ENCODE measurements at regions not wholly inside any gene's neighbourhood (a gene's known extent, or its start where the extent isn't known, plus 50 kb on each side); places are given as distances from the start of the nearest gene placed in this dataset.

DNA sequence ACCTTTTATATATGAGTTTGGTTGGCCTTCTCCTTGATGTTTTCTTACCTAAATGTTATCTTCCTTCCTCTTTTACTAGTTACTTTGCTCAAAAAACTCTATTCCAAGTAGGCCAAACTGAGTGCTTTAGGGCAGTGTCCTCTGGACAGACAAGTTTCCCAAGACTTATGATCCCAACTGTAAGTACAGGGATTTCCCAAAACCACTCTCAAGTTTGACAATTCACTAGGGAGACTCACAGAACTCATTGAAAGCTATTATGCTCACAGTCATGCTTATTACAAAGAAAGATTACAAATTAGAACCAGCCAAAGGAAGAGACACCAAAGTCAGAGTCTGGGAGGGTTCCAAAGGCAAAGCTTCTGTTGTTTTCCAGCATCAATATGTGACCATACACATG, 534.2 kb upstream of the ALCAM start:
- no peak for TF ChIP-seq CTCF (IDR thresholded peaks at IDR 0.05; ENCODE audit: low read depth, low read length, missing control alignments)
- no peak for DNase-seq (ENCODE audit: extremely low read depth, low read depth)
- no peak overlapping the region for H3K4me3 ChIP-seq (replicated peaks; ENCODE audit: low read depth, low read length)

DNA sequence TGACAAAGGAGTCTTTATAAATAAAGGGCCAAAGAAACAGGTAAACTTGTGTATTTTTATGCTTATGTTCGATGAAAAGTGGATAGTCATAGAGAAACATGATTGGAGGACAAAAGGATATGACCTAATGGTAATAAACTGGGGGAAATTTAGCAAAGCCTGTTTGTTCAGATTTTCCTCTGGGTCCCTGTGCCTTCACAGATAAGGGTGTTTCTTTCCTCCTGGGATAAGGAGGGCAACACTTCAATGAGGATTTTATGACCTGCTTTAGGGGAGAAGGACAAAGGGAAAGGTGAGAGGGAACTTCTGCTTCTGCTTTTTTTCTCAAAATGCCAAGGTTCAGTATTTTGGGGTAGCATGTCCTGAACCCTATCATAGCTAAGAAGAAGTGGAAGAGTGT, 531.3 kb upstream of the ALCAM start:
- DNase-seq (ENCODE audit: extremely low read depth, low read depth), result no peak
- no peak overlapping the region for H3K4me3 ChIP-seq (replicated peaks; ENCODE audit: low read depth, low read length)
- no peak for TF ChIP-seq CTCF (IDR thresholded peaks at IDR 0.05; ENCODE audit: low read depth, low read length, missing control alignments)

DNA sequence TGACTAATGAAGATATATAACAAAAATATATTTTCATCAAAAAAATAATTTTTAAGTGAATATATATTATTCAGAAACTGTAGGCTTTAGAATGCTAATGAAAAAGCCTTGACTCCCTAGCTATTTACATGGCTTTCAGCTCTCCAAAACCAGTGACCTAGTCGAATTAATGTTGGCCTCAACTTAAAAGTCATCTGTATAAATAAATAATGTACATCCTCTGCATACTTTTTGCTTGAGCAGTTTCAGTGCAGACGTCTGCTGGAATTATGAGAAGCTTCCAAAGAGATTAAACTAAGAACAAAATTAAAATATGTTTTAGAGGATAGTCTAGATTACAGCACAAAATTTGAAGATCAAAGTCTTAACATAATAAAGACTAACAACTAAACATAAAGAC, 520.4 kb upstream of the ALCAM start:
- no peak for DNase-seq (ENCODE audit: extremely low read depth, low read depth)
- TF ChIP-seq CTCF (IDR thresholded peaks at IDR 0.05; ENCODE audit: low read depth, low read length, missing control alignments), result no peak
- no peak overlapping the region for H3K4me3 ChIP-seq (replicated peaks; ENCODE audit: low read depth, low read length)

- DNase-seq (ENCODE audit: extremely low read depth, low read depth), result no peak
- no peak for TF ChIP-seq CTCF (IDR thresholded peaks at IDR 0.05; ENCODE audit: low read depth, low read length, missing control alignments)
- H3K4me3 ChIP-seq (replicated peaks; ENCODE audit: low read depth, low read length), result no peak overlapping the region
These were observed 517.6 kb upstream of the ALCAM start for GRCh38 chr3:104849070-104849469.

DNA sequence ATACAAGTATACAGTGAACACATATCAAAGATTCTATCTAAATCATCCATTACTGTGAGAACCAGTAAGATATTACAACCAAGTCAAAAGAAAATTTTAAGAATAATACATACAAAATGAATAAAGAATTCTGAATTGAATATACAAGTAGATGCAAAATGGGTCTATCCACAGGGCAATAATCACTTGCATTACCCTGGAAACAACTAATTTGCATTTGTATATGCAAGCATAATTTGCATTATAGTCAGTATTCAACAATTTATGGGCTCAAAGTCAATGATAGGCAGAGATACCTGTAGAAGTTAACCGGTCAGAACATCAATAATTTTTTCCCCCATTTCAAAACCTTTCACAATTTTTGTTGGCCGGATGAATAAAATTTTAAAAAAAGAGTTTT, 512.2 kb upstream of the ALCAM start:
- DNase-seq (ENCODE audit: extremely low read depth, low read depth), result no peak
- TF ChIP-seq CTCF (IDR thresholded peaks at IDR 0.05; ENCODE audit: low read depth, low read length, missing control alignments), result no peak
- no peak overlapping the region for H3K4me3 ChIP-seq (replicated peaks; ENCODE audit: low read depth, low read length)

DNA sequence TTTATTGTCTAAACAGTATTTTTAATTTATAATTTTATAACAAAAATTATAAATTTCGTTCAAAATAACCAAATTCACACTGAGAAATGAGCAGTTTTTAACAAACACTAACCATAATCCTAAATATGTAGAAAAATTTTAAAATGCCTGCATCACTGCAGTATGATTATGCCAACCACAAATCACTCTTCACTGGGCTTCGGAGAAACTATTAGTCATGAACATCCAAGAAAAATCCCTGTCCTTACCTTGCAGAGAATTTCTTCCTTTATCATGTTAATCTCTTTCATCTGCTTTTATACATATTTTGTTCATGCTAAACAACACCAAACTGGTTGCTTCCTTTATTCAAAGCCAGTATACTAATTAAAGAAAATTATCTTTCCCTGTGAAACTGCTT, 511.0 kb upstream of the ALCAM start:
- TF ChIP-seq CTCF (IDR thresholded peaks at IDR 0.05; ENCODE audit: low read depth, low read length, missing control alignments), result no peak
- H3K4me3 ChIP-seq (replicated peaks; ENCODE audit: low read depth, low read length), result no peak overlapping the region
- DNase-seq (ENCODE audit: extremely low read depth, low read depth), result no peak

GRCh38 chr3:104856741-104857140, 510.0 kb upstream of the ALCAM start:
- no peak for DNase-seq (ENCODE audit: extremely low read depth, low read depth)
- TF ChIP-seq CTCF (IDR thresholded peaks at IDR 0.05; ENCODE audit: low read depth, low read length, missing control alignments), result no peak
- no peak overlapping the region for H3K4me3 ChIP-seq (replicated peaks; ENCODE audit: low read depth, low read length)

Measured in HFF-Myc (cell line).